H9 (cell line): ENCODE measurements at regions not wholly inside any gene's neighbourhood (a gene's known extent, or its start where the extent isn't known, plus 50 kb on each side); places are given as distances from the start of the nearest gene placed in this dataset.

ENCODE experiments used
- DNase-seq: peaks from one replicate; pipeline ENCODE4 v3.0.0-alpha.2; 2017
- H2AFZ ChIP-seq: one replicate; pipeline ENCODE4 v1.6.1; 2013; ENCODE audit warnings: mild to moderate bottlenecking, low read length, control low read depth, moderate library complexity
- H2AK5ac ChIP-seq: 2 replicates; pipeline ENCODE4 v1.6.1; 2013; ENCODE audit warnings: low read length, control low read depth, mixed read lengths; ENCODE audit not compliant: insufficient read length
- H2BK120ac ChIP-seq: one replicate; pipeline ENCODE4 v1.6.1; 2013; ENCODE audit warnings: low read depth, mild to moderate bottlenecking, low read length, control low read depth, inconsistent platforms; ENCODE audit not compliant: poor library complexity, severe bottlenecking
- H2BK12ac ChIP-seq: 2 replicates; pipeline ENCODE4 v1.6.1; 2013; ENCODE audit warnings: low read length, control low read depth, mixed read lengths, low read depth; ENCODE audit not compliant: insufficient read length
- H2BK15ac ChIP-seq: 2 replicates; pipeline ENCODE4 v1.6.1; 2013; ENCODE audit warnings: low read depth, low read length, control low read depth
- H2BK20ac ChIP-seq: one replicate; pipeline ENCODE4 v1.6.1; 2013; ENCODE audit warnings: low read depth, mild to moderate bottlenecking, low read length, control low read depth, inconsistent platforms; ENCODE audit not compliant: poor library complexity, severe bottlenecking
- H2BK5ac ChIP-seq: 2 replicates; pipeline ENCODE4 v1.6.1; 2013; ENCODE audit warnings: low read length, control low read depth, mixed read lengths; ENCODE audit not compliant: insufficient read length
- H3K14ac ChIP-seq: 2 replicates; pipeline ENCODE4 v1.6.1; 2013; ENCODE audit warnings: low read length, control low read depth; ENCODE audit not compliant: insufficient read depth
- H3K18ac ChIP-seq: 2 replicates; pipeline ENCODE4 v1.6.1; 2013; ENCODE audit warnings: low read depth, mild to moderate bottlenecking, mixed read lengths, low read length, control low read depth; ENCODE audit not compliant: insufficient read length
- H3K23ac ChIP-seq: 2 replicates; pipeline ENCODE4 v1.6.1; 2013; ENCODE audit warnings: low read length, control low read depth, mixed read lengths, low read depth; ENCODE audit not compliant: insufficient read length
- H3K23me2 ChIP-seq: 2 replicates; pipeline ENCODE4 v1.6.1; 2013; ENCODE audit warnings: low read depth, mild to moderate bottlenecking, mixed read lengths, low read length, control low read depth; ENCODE audit not compliant: insufficient read length, poor library complexity, severe bottlenecking
- H3K27ac ChIP-seq: 2 replicates; pipeline ENCODE4 v1.5.1; 2013; ENCODE audit warnings: low read length, control low read depth, mixed read lengths, low read depth; ENCODE audit not compliant: insufficient read length
- H3K27me3 ChIP-seq: 2 replicates; pipeline ENCODE4 v1.6.1; 2013; ENCODE audit warnings: low read length, control low read depth, inconsistent platforms; ENCODE audit not compliant: insufficient read depth
- H3K4ac ChIP-seq: 2 replicates; pipeline ENCODE4 v1.6.1; 2013; ENCODE audit warnings: low read depth, mild to moderate bottlenecking, control low read depth, inconsistent platforms, low read length, moderate library complexity
- H3K4me1 ChIP-seq: 2 replicates; pipeline ENCODE4 v1.6.1; 2013; ENCODE audit warnings: low read length, control low read depth, inconsistent platforms; ENCODE audit not compliant: insufficient read depth
- H3K4me2 ChIP-seq: 2 replicates; pipeline ENCODE4 v1.6.1; 2013; ENCODE audit warnings: low read length, control low read depth, mixed read lengths; ENCODE audit not compliant: insufficient read length, insufficient read depth
- H3K56ac ChIP-seq: 2 replicates; pipeline ENCODE4 v1.6.1; 2013; ENCODE audit warnings: low read depth, mild to moderate bottlenecking, mixed read lengths, low read length, control low read depth; ENCODE audit not compliant: insufficient read length
- H3K79me1 ChIP-seq: 2 replicates; pipeline ENCODE4 v1.6.1; 2013; ENCODE audit warnings: low read depth, mild to moderate bottlenecking, moderate library complexity, low read length, control low read depth, inconsistent platforms; ENCODE audit not compliant: insufficient read depth, poor library complexity, severe bottlenecking
- H3K79me2 ChIP-seq: 2 replicates; pipeline ENCODE4 v1.6.1; 2013; ENCODE audit warnings: low read length, control low read depth, inconsistent platforms; ENCODE audit not compliant: insufficient read depth
- H3K9ac ChIP-seq: 2 replicates; pipeline ENCODE4 v1.6.1; 2013; ENCODE audit warnings: low read length, control low read depth, mixed read lengths; ENCODE audit not compliant: insufficient read length; ENCODE audit errors: extremely low read depth
- H3K9me3 ChIP-seq: one replicate; pipeline ENCODE4 v1.6.1; 2013; ENCODE audit warnings: low read depth, low read length, inconsistent platforms; ENCODE audit not compliant: control insufficient read depth
- H3T11ph ChIP-seq: one replicate; pipeline ENCODE4 v1.6.1; 2013; ENCODE audit warnings: mild to moderate bottlenecking, low read length, control low read depth, inconsistent platforms
- H4K20me1 ChIP-seq: one replicate; pipeline ENCODE4 v1.6.1; 2013; ENCODE audit not compliant: control insufficient read depth, insufficient read length, insufficient read depth
- H4K5ac ChIP-seq: 2 replicates; pipeline ENCODE4 v1.6.1; 2013; ENCODE audit warnings: low read depth, mild to moderate bottlenecking, mixed read lengths, low read length, control low read depth; ENCODE audit not compliant: insufficient read length
- H4K8ac ChIP-seq: replicated peaks from 2 replicates; pipeline ENCODE4 v1.6.1; 2013; ENCODE audit warnings: low read length, control low read depth, mixed read lengths, low read depth; ENCODE audit not compliant: insufficient read length
- H4K91ac ChIP-seq: 2 replicates; pipeline ENCODE4 v1.6.1; 2013; ENCODE audit warnings: low read depth, mild to moderate bottlenecking, moderate library complexity, mixed read lengths, low read length, control low read depth; ENCODE audit not compliant: insufficient read length
- H3K27ac Mint-ChIP-seq, 3 experiments: 2 replicates in 2 of 3; 3 replicates in 1 of 3; pipeline ENCODE4 v1.8.0; 2020 to 2021; ENCODE audit warnings: mixed read lengths in 3 of 3, mild to moderate bottlenecking in 1 of 3, moderate library complexity in 1 of 3
- H3K27me3 Mint-ChIP-seq: 2 replicates; pipeline ENCODE4 v1.8.0; 2021; ENCODE audit warnings: low read depth, mild to moderate bottlenecking, moderate library complexity, mixed read lengths
- H3K36me3 Mint-ChIP-seq, 3 experiments: 2 replicates in 2 of 3; 3 replicates in 1 of 3; pipeline ENCODE4 v1.8.0; 2020 to 2021; ENCODE audit warnings: low read depth in 3 of 3, mixed read lengths in 3 of 3; ENCODE audit not compliant: insufficient read depth in 1 of 3
- H3K4me1 Mint-ChIP-seq, 2 experiments: 2 replicates each; pipeline ENCODE4 v1.8.0; 2020; ENCODE audit warnings: mixed read lengths in 2 of 2
- H3K4me3 Mint-ChIP-seq, 2 experiments: 2 replicates in 1 of 2; 3 replicates in 1 of 2; pipeline ENCODE4 v1.8.0; 2020 to 2021; ENCODE audit warnings: mild to moderate bottlenecking in 2 of 2, mixed read lengths in 2 of 2, moderate library complexity in 1 of 2
- H3K9me3 Mint-ChIP-seq, 2 experiments: 2 replicates in 1 of 2; 3 replicates in 1 of 2; pipeline ENCODE4 v1.8.0; 2020; ENCODE audit warnings: mild to moderate bottlenecking in 2 of 2, mixed read lengths in 2 of 2, moderate library complexity in 1 of 2
- WGBS: extraction: QIAGEN DNeasy Blood & Tissue Kit; methylation state at CpG from one replicate; pipeline ENCODE4 v1.1.7; 2013; ENCODE audit warnings: missing lambda C conversion rate, low lambda C conversion rate, mixed read lengths; ENCODE audit not compliant: insufficient read length; ENCODE audit errors: extremely low coverage; 5-methylcytosine and 5-hydroxymethylcytosine counted together
- TF ChIP-seq, protein P1 (sequence below): fragments of 200-600 bp; sonication (generic); conservative IDR thresholded peaks from 3 replicates; pipeline ENCODE4 v1.8.0; 2021; ENCODE audit warnings: antibody characterized with exemption, mild to moderate bottlenecking

DNA sequence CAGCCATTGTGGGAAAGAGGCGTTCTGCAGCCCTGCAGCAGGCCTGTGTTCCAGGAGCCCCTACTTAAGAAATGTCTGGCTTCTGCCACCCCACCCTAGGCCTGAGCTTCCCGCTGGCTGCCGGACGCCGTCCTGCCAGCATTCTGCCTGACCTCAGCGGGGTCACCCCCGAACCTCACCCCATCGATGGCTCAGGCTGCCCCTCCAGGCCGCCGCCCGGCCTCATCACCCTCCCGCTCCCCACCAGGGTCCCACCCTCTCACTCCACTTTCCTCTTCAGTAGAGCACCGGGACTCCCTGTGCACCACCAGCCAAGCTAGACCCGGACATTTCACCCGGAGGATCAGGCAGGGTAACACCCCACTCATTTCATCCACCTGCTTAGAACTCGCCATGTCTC lies 73.6 kb upstream of the SALL3 start:
- H3K9me3 ChIP-seq: no peaks in the 10 kb centered on the region
- no peak overlapping the region for H3K27ac ChIP-seq
- no peaks in the 10 kb centered on the region for H3K23me2 ChIP-seq
- no peaks in the 10 kb centered on the region; a peak in 1 of 7 replicates for H3K36me3 Mint-ChIP-seq
- H3K4me1 Mint-ChIP-seq: peaks cover 25 to 28% of the 10 kb centered on the region in 2 experiments
- H3K27ac Mint-ChIP-seq: peak overlapping the region in 1 of 3 experiments; percentile 59; a peak in 1 of 7 replicates
- no CpG with 5 or more reads among the region's 16 CpGs for WGBS
- no peak overlapping the region for H3K18ac ChIP-seq
- DNase-seq: no peak
- H2BK12ac ChIP-seq: no peak overlapping the region
- no peak overlapping the region for H2BK120ac ChIP-seq
- no peak overlapping the region for H2AK5ac ChIP-seq
- no peak overlapping the region for H4K8ac ChIP-seq
- H4K20me1 ChIP-seq: no peaks in the 10 kb centered on the region
- no peak overlapping the region for H2AFZ ChIP-seq
- TF ChIP-seq, protein P1, sequence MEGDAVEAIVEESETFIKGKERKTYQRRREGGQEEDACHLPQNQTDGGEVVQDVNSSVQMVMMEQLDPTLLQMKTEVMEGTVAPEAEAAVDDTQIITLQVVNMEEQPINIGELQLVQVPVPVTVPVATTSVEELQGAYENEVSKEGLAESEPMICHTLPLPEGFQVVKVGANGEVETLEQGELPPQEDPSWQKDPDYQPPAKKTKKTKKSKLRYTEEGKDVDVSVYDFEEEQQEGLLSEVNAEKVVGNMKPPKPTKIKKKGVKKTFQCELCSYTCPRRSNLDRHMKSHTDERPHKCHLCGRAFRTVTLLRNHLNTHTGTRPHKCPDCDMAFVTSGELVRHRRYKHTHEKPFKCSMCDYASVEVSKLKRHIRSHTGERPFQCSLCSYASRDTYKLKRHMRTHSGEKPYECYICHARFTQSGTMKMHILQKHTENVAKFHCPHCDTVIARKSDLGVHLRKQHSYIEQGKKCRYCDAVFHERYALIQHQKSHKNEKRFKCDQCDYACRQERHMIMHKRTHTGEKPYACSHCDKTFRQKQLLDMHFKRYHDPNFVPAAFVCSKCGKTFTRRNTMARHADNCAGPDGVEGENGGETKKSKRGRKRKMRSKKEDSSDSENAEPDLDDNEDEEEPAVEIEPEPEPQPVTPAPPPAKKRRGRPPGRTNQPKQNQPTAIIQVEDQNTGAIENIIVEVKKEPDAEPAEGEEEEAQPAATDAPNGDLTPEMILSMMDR: no peak
- H3T11ph ChIP-seq: no peak overlapping the region
- H3K56ac ChIP-seq: no peak overlapping the region
- H3K27me3 Mint-ChIP-seq: peaks cover 14% of the 10 kb centered on the region
- no peaks in the 10 kb centered on the region; the same call in 1 of the 2 replicates for H3K79me2 ChIP-seq
- H2BK15ac ChIP-seq: no peak overlapping the region
- no peak overlapping the region for H4K5ac ChIP-seq
- no peaks in the 10 kb centered on the region for H3K27me3 ChIP-seq
- no peak overlapping the region for H3K23ac ChIP-seq
- no peak overlapping the region for H2BK5ac ChIP-seq
- no peak overlapping the region for H3K4me2 ChIP-seq
- peaks cover 2% of the 10 kb centered on the region for H3K4me1 ChIP-seq
- no peak overlapping the region for H3K14ac ChIP-seq
- H3K79me1 ChIP-seq: no peaks in the 10 kb centered on the region
- H2BK20ac ChIP-seq: no peak overlapping the region
- no peak overlapping the region for H3K4ac ChIP-seq
- H3K9me3 Mint-ChIP-seq: peaks cover 0 to 3% of the 10 kb centered on the region in 2 experiments; a peak in 2 of 5 replicates
- H4K91ac ChIP-seq: no peak overlapping the region
- H3K4me3 Mint-ChIP-seq: no peak overlapping the region
- no peak overlapping the region for H3K9ac ChIP-seq
